GM10266 (cell line): ENCODE measurements at regions not wholly inside any gene's neighbourhood (a gene's known extent, or its start where the extent isn't known, plus 50 kb on each side); places are given as distances from the start of the nearest gene placed in this dataset.

Source experiments
- DNase-seq: peaks from one replicate; pipeline ENCODE4 v3.0.0; 2012; ENCODE audit errors: extremely low spot score
- TF ChIP-seq, protein P1 (sequence below): IDR thresholded peaks from 2 replicates; pipeline ENCODE4 v1.5.1; 2012; ENCODE audit warnings: mild to moderate bottlenecking, low read depth; ENCODE audit not compliant: control insufficient read depth, insufficient read depth; ENCODE audit errors: missing control alignments

DNA sequence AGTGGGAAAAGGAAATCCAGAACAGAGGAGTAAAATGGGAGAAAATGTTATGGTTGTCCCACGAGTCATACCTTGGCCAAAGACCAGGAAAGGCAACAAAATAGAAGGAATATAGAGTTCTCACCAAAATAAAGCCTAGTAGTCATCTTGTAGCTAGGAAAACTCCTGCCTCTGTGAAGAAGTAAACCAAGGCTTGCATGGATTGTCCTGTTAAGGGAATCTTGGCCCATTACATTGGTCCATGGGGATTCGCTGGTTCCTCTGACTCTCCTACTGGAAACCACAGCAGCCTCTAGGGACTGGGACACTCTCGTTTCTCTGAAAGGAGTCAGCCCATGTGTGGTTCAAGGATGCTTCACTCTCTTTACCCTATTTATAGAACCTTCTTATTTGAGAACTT, 62.9 kb upstream of the FNDC3B start:
- TF ChIP-seq, protein P1, sequence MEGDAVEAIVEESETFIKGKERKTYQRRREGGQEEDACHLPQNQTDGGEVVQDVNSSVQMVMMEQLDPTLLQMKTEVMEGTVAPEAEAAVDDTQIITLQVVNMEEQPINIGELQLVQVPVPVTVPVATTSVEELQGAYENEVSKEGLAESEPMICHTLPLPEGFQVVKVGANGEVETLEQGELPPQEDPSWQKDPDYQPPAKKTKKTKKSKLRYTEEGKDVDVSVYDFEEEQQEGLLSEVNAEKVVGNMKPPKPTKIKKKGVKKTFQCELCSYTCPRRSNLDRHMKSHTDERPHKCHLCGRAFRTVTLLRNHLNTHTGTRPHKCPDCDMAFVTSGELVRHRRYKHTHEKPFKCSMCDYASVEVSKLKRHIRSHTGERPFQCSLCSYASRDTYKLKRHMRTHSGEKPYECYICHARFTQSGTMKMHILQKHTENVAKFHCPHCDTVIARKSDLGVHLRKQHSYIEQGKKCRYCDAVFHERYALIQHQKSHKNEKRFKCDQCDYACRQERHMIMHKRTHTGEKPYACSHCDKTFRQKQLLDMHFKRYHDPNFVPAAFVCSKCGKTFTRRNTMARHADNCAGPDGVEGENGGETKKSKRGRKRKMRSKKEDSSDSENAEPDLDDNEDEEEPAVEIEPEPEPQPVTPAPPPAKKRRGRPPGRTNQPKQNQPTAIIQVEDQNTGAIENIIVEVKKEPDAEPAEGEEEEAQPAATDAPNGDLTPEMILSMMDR: no peak
- DNase-seq: no peak

DNA sequence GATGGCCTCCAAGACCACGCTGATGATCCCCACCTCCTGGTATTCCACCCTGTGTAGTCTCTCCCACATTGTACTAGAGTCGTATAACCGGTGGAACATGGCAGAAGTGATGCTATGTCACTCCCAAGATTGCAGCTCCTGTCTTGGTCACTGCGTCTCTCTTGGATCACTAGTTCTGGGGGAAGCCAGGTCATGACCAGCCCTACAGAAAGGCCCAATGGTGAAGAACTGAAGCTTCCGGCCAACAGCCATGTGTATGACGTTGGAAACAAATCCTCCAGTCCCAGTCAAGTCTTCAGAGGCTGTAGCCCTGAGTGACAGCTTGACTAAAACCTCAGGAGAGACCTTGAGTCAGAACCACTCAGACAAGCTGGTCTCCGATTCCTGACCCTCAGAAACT, 61.9 kb upstream of the FNDC3B start:
- TF ChIP-seq, protein P1: no peak
- DNase-seq: no peak

DNA sequence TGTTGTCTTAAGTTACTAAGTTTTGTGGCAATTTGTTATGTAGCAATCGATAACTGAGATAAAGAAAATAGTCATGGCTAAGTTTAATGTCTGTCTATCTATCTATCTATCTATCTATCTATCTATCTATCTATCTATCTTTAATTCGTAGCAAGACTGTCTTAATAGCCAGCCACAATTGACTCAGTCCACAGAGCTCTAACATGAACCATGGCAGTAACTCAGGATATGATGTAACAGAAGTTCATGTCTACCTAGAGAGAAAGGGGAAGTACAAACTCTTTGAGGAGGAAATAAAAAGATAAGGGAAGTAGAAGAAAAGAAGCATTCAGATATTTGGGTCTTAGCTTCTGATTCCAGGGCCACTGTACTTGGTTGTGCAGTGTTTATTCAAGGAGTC, 61.5 kb upstream of the FNDC3B start:
- TF ChIP-seq, protein P1: no peak
- no peak for DNase-seq

DNA sequence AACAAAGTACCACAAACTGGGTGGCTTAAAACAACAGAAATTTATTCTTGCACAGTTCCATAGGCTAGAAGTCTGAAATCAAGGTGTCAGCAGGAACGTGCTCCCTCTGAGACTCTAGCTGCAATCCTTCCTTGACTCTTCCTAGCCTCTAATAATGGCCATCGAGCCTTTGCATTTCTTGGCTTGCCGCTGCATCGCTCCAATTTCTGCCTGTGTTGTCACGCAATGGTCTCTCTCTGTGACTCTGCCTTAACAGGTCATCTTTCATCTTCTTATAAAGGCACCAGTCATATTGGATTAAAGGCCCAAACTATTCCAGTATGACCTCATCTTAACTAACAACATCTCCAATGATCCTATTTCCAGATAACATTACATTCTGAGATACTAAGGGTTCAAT, 61.0 kb upstream of the FNDC3B start:
- no peak for DNase-seq
- TF ChIP-seq, protein P1: no peak

DNA sequence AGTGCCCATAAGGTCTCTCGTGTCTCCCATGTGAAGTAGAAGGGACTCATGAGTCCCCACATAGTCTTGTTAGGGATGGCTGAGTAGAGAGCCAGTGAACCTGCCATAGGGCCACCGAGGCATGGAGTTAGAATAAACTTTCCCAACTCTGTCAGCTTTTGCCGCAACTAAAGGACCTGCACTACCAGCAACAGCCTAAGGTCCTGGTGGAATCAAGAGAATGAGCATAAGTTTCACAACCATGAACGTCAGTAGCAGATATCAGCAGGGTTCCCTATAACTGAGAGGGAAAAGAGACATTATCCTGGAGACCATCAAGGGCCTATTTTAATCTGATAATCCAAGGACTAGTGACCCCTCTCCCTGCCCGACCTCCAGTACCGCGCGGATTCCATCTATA, 60.3 kb upstream of the FNDC3B start:
- DNase-seq: no peak
- TF ChIP-seq, protein P1: no peak

DNA sequence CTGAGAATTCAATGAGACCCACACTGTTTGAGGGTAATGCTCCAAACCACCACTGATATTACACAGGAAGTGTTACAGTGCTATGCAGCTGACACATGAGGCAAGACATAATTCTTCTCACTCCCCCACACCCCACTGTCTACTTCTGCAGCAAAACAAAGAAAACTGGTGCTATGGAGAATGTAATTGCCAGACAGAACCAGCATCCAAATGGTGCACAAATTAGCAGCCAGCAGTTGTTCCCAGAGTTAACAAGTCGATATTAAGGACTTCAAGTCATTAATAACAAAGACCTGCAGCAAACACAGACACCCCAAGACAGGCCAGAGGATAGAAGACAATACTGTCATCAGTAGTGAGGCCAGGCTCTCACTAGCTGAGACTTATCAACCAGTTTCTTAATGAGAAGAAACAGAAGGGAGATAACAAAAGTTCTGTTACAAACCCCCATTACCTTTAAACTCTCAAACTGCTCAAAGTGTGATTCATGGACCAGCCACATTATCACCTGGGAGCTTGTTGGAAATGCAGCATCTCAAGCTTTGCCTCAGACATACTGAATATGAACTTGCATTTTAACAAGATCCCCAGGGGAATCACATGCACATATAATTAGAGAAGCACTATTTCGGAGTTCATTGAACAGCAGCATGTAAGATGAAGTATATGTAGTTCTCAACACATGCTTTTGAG, 58.7 kb upstream of the FNDC3B start:
- TF ChIP-seq, protein P1: no peak
- peak; percentile 44 for DNase-seq

DNA sequence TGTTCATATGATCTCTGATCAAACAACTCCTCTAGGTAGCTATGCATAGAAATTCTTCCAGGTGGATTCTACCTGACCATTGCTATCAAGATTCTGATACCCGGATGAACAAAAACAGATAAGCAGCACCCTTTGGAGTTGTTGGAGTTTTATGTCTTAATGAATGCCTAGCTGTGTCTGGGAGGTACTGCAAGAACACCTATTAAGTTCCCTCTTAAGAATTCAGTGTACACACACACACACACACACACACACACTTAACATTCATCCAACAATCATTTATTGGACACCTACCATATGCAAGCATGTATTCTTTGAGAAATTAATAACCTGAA, 58.1 kb upstream of the FNDC3B start:
- TF ChIP-seq, protein P1: no peak
- no peak for DNase-seq
